HG02763 (cell line): ENCODE measurements at regions not wholly inside any gene's neighbourhood (a gene's known extent, or its start where the extent isn't known, plus 50 kb on each side); places are given as distances from the start of the nearest gene placed in this dataset.

Experiments
- ATAC-seq: cut with Tn5 transposase; IDR thresholded peaks from one replicate; pipeline ENCODE4 v1.9.1; 2021; ENCODE audit warnings: mild to moderate bottlenecking, moderate library complexity; ENCODE audit not compliant: unreplicated experiment

DNA sequence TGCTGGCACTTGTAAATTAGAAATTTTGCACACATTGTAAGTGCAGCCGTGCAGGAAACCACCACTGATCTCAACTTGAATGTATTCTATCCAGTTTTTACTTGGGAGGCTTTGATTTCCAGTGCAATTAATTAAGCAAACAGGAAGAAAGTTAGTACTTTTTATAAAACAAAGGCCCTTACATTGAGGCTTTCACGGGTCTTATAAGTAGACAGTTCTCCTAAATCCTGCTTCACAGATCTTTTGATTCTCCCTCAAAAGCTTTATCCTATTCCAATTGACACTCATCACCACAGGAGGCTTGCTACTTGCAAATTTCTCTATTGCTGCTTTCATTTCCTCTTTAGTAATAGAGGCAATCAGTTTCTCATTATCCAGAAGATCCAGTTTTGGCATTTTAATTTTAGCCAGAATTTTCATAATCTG, 90.1 kb downstream of the ERCC5 start:
- peak; percentile 61 for ATAC-seq

DNA sequence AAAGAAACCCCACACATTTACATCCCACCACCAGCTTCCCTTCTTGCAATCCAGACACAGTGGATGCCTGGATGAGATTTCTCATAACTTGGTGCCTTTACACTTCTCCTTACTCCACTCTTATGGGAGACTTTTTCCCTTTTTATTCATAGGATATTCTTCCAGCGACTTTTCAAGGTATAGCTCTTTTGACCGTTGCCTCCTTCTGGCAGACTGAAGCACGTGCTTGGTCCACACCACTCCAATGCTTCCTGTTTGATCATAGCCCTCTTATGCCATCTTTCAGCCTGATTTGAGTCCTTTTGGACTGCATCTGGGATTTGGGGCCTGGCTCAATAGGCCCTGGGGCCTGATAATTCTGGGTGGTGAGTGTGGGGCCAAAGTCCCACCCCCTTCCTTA, 87.7 kb downstream of the ERCC5 start:
- no peak for ATAC-seq

DNA sequence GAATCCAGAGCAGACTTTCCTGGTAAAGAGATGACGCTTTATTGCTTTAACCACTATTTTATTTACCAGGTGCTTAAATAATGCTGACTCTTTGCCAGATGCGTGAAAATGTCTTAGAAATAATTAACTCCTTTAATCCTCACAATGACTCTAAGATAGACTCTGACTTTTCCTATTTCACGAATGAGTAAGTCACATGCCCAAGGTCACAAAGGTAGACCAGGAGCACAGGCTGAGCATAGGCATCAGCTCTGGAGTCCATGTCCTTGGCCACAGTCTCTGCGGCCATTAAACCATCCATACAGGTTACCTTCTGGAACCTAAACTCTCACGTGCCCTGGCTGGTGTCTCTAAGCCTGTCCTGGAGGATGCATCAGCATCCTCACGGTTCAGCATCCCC, 87.3 kb downstream of the ERCC5 start:
- ATAC-seq = no peak

DNA sequence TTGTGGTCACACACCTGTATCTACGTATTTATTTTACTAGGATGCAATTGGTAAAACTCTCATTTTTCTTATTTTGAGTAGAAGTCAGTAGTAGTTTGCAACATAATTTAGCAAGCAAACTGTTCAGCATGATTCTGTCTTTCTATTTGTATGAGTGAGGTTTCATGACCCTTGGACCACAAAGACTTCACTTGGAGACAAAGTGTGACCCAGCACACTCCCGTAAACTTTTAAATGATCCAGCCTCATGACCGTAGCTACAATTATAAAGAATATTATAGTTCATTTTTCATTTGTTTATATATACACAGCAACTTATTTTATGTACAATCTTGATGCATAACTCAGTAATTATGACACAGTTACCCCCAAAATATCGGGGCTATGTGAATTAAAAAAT, 86.5 kb downstream of the ERCC5 start:
- no peak for ATAC-seq

DNA sequence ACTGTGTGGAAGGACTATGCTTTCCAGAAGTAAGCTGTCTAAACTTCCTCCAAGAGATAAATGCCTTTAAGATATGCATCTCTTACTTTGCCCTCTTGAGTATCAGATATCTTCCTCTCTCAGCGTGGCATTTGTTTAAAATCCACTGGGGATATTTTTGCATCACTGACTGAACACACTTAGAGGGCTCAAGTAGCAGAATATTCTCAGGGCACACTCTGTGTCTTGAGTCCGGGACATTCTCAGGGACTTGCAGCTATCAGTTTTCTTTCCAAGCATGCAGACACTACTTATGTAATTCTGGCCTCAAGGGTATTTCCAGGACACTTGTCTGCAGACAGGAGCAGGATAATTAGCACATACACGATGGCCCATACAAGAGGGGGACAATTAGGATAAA, 84.7 kb downstream of the ERCC5 start:
- no peak for ATAC-seq

DNA sequence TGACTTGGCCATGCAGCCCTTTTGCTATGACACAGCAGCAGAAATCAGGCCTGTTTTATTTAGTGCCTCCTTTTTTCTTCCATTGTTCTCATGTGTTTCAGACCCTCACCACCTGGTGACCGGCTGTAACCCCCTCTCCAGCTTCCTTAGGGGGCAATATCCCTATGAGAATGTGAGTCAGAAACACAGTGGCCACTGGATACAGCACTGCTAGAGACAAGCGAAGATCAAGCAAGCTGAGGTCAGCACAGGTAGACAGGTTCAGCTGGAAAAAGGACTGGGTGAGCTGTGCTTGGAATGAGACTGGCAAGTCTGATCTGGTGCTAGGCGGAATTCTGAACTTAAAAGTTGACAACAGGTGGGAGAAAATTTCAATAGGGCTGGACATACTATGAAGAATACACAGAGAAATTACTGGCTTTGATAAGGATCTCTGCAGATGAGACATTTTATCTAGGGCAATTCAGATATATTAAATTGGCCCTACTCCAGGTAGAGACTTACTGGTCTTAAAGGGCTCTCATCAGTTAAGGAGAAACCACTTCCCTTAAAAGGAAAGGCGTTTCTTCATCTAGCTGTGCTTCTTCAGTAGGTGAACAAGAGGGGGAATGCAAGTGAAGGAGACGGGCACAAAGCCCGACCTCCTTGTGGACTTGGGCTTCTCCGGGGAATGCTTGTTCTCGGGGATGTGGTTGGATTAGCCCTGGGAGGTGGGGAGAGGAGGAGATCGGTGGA, 83.3 kb downstream of the ERCC5 start:
- no peak for ATAC-seq
